Mesendoderm (in vitro differentiated cells): ENCODE measurements at regions not wholly inside any gene's neighbourhood (a gene's known extent, or its start where the extent isn't known, plus 50 kb on each side); places are given as distances from the start of the nearest gene placed in this dataset.
A peak's percentile ranks its signal among the peaks of the same experiment; 100 is the strongest.

Experiments used
- DNase-seq: peaks from one replicate; pipeline ENCODE4 v3.0.0; 2013
- H2AK5ac ChIP-seq: 2 replicates; pipeline ENCODE4 v1.6.1; 2013; ENCODE audit warnings: low read length, inconsistent platforms
- H2BK120ac ChIP-seq: 2 replicates; pipeline ENCODE4 v1.6.1; 2013; ENCODE audit warnings: low read depth, mild to moderate bottlenecking, low read length, moderate library complexity, mixed read lengths
- H2BK15ac ChIP-seq: replicated peaks from 2 replicates; pipeline ENCODE4 v1.6.1; 2013; ENCODE audit warnings: low read depth, mild to moderate bottlenecking, moderate library complexity
- H2BK5ac ChIP-seq: 2 replicates; pipeline ENCODE4 v1.6.1; 2013; ENCODE audit warnings: low read length, inconsistent platforms
- H3K18ac ChIP-seq: 2 replicates; pipeline ENCODE4 v1.6.1; 2013; ENCODE audit warnings: mild to moderate bottlenecking, low read length, mixed read lengths
- H3K23ac ChIP-seq: one replicate; pipeline ENCODE4 v1.6.1; 2013; ENCODE audit warnings: low read length
- H3K27ac ChIP-seq: 2 replicates; pipeline ENCODE4 v1.5.1; 2013; ENCODE audit warnings: low read depth, mild to moderate bottlenecking, inconsistent platforms, low read length, moderate library complexity
- H3K27me3 ChIP-seq: 2 replicates; pipeline ENCODE4 v1.6.1; 2013; ENCODE audit warnings: low read length, control low read depth, mild to moderate bottlenecking, inconsistent platforms; ENCODE audit not compliant: insufficient read depth, poor library complexity
- H3K36me3 ChIP-seq: 2 replicates; pipeline ENCODE4 v1.6.1; 2013; ENCODE audit warnings: low read length, inconsistent platforms; ENCODE audit not compliant: control insufficient read depth, insufficient read depth
- H3K4ac ChIP-seq: one replicate; pipeline ENCODE4 v1.6.1; 2013; ENCODE audit warnings: low read depth, mild to moderate bottlenecking, low read length, moderate library complexity
- H3K4me1 ChIP-seq: 2 replicates; pipeline ENCODE4 v1.6.1; 2013; ENCODE audit warnings: low read depth, low read length, inconsistent platforms; ENCODE audit not compliant: control insufficient read depth
- H3K4me2 ChIP-seq: 2 replicates; pipeline ENCODE4 v1.6.1; 2013; ENCODE audit warnings: low read length
- H3K4me3 ChIP-seq: 2 replicates; pipeline ENCODE4 v1.5.1; 2013; ENCODE audit warnings: mild to moderate bottlenecking, low read length
- H3K56ac ChIP-seq: one replicate; pipeline ENCODE4 v1.6.1; 2013; ENCODE audit warnings: low read length
- H3K79me1 ChIP-seq: 2 replicates; pipeline ENCODE4 v1.6.1; 2013; ENCODE audit warnings: low read length, inconsistent platforms
- H3K79me2 ChIP-seq: 2 replicates; pipeline ENCODE4 v1.6.1; 2013; ENCODE audit warnings: mild to moderate bottlenecking, low read length; ENCODE audit not compliant: control insufficient read depth, insufficient read depth
- H3K9ac ChIP-seq: 2 replicates; pipeline ENCODE4 v1.6.1; 2013; ENCODE audit warnings: low read length, inconsistent platforms
- H4K5ac ChIP-seq: one replicate; pipeline ENCODE4 v1.6.1; 2013; ENCODE audit warnings: low read length
- H4K8ac ChIP-seq: one replicate; pipeline ENCODE4 v1.6.1; 2013; ENCODE audit warnings: low read depth, mild to moderate bottlenecking, control low read depth, low read length, moderate library complexity
- WGBS: extraction: QIAGEN DNeasy Blood & Tissue Kit; methylation state at CpG from one replicate; pipeline ENCODE4 v1.1.7; 2013; ENCODE audit warnings: low lambda C conversion rate, missing lambda C conversion rate; ENCODE audit not compliant: insufficient coverage; ENCODE audit errors: extremely low coverage; 5-methylcytosine and 5-hydroxymethylcytosine counted together

- H2BK5ac ChIP-seq = no peak overlapping the region
- no peak overlapping the region for H4K8ac ChIP-seq
- no peaks in the 10 kb centered on the region for H3K79me1 ChIP-seq
- no peak overlapping the region for H3K4me2 ChIP-seq
- no peaks in the 10 kb centered on the region for H3K36me3 ChIP-seq
- H3K9ac ChIP-seq = no peak overlapping the region
- no peak overlapping the region for H3K56ac ChIP-seq
- H3K79me2 ChIP-seq = no peaks in the 10 kb centered on the region
- no peak overlapping the region for H2BK15ac ChIP-seq
- no peaks in the 10 kb centered on the region for H3K4me1 ChIP-seq
- H3K27ac ChIP-seq = no peak overlapping the region
- no CpG with 5 or more reads among the region's 5 CpGs for WGBS
- no peak overlapping the region for H3K4me3 ChIP-seq
- no peak overlapping the region for H3K4ac ChIP-seq
- no peak overlapping the region for H4K5ac ChIP-seq
- no peak overlapping the region for H3K23ac ChIP-seq
- no peak overlapping the region for H2AK5ac ChIP-seq
- H3K27me3 ChIP-seq = no peaks in the 10 kb centered on the region
- DNase-seq = peak; percentile 73
- H2BK120ac ChIP-seq = no peak overlapping the region
- no peak overlapping the region for H3K18ac ChIP-seq
Observed at GRCh38 chr13:73945871-73946270, 188.3 kb downstream of the KLF12 start.

- H3K4me3 ChIP-seq = no peak overlapping the region
- no peaks in the 10 kb centered on the region for H3K36me3 ChIP-seq
- no peak overlapping the region for H4K8ac ChIP-seq
- H3K4me1 ChIP-seq = no peaks in the 10 kb centered on the region
- no peak overlapping the region for H3K56ac ChIP-seq
- no peak overlapping the region for H3K27ac ChIP-seq
- no peaks in the 10 kb centered on the region for H3K79me1 ChIP-seq
- H2AK5ac ChIP-seq = no peak overlapping the region
- no CpG with 5 or more reads among the region's 3 CpGs for WGBS
- no peak overlapping the region for H4K5ac ChIP-seq
- DNase-seq = no peak
- H2BK5ac ChIP-seq = no peak overlapping the region
- H3K4me2 ChIP-seq = no peak overlapping the region
- no peak overlapping the region for H2BK15ac ChIP-seq
- no peak overlapping the region for H3K9ac ChIP-seq
- no peak overlapping the region for H3K4ac ChIP-seq
- H2BK120ac ChIP-seq = no peak overlapping the region
- H3K79me2 ChIP-seq = no peaks in the 10 kb centered on the region
- no peak overlapping the region for H3K23ac ChIP-seq
- H3K18ac ChIP-seq = no peak overlapping the region
- no peaks in the 10 kb centered on the region for H3K27me3 ChIP-seq
Observed at GRCh38 chr13:73945382-73945781, 188.8 kb downstream of the KLF12 start.

DNA sequence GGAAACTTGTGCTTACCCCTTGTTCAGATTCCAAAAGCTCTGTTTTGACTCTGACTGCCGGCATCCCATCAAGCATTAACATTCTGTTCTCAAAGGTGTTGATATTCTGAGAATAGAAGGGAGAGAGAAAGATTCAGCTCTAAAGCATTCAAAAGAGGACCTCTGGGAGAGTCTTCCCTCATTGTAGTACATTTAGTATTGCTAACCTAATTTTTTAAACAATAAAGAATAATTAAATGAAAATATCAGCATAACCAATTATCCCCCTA, 190.3 kb downstream of the KLF12 start:
- H2AK5ac ChIP-seq = no peak overlapping the region
- H3K79me2 ChIP-seq = no peaks in the 10 kb centered on the region
- H2BK120ac ChIP-seq = peak overlapping the region; percentile 12
- no peaks in the 10 kb centered on the region for H3K4me1 ChIP-seq
- no peaks in the 10 kb centered on the region for H3K36me3 ChIP-seq
- no peak overlapping the region for H3K18ac ChIP-seq
- no CpG with 5 or more reads among the region's 1 CpG for WGBS
- H3K9ac ChIP-seq = no peak overlapping the region
- no peak for DNase-seq
- no peak overlapping the region for H3K4ac ChIP-seq
- H3K56ac ChIP-seq = no peak overlapping the region
- H2BK5ac ChIP-seq = no peak overlapping the region
- H3K79me1 ChIP-seq = no peaks in the 10 kb centered on the region
- H3K27ac ChIP-seq = no peak overlapping the region
- H3K23ac ChIP-seq = no peak overlapping the region
- no peak overlapping the region for H2BK15ac ChIP-seq
- H3K4me2 ChIP-seq = no peak overlapping the region
- H4K5ac ChIP-seq = no peak overlapping the region
- no peak overlapping the region for H3K4me3 ChIP-seq
- no peaks in the 10 kb centered on the region for H3K27me3 ChIP-seq
- no peak overlapping the region for H4K8ac ChIP-seq

GRCh38 chr13:73943137-73943964, 190.9 kb downstream of the KLF12 start:
- no peak overlapping the region for H2BK5ac ChIP-seq
- no peak overlapping the region for H3K4ac ChIP-seq
- peak overlapping the region; percentile 12 for H2BK120ac ChIP-seq
- H4K8ac ChIP-seq = no peak overlapping the region
- no peaks in the 10 kb centered on the region for H3K79me2 ChIP-seq
- no peak overlapping the region for H2BK15ac ChIP-seq
- H3K4me3 ChIP-seq = no peak overlapping the region
- no peak overlapping the region for H3K27ac ChIP-seq
- no peaks in the 10 kb centered on the region for H3K27me3 ChIP-seq
- H3K23ac ChIP-seq = no peak overlapping the region
- H3K36me3 ChIP-seq = no peaks in the 10 kb centered on the region
- H3K56ac ChIP-seq = no peak overlapping the region
- H3K9ac ChIP-seq = no peak overlapping the region
- no peak for DNase-seq
- no CpG with 5 or more reads among the region's 4 CpGs for WGBS
- no peaks in the 10 kb centered on the region for H3K79me1 ChIP-seq
- H3K18ac ChIP-seq = no peak overlapping the region
- no peak overlapping the region for H4K5ac ChIP-seq
- peaks cover 4% of the 10 kb centered on the region for H3K4me1 ChIP-seq
- no peak overlapping the region for H3K4me2 ChIP-seq
- no peak overlapping the region for H2AK5ac ChIP-seq

GRCh38 chr13:73941752-73942151, 192.5 kb downstream of the KLF12 start:
- no peaks in the 10 kb centered on the region for H3K79me2 ChIP-seq
- no peaks in the 10 kb centered on the region for H3K27me3 ChIP-seq
- H4K5ac ChIP-seq = no peak overlapping the region
- H2BK15ac ChIP-seq = no peak overlapping the region
- H3K4ac ChIP-seq = no peak overlapping the region
- H2BK5ac ChIP-seq = no peak overlapping the region
- H3K36me3 ChIP-seq = no peaks in the 10 kb centered on the region
- H4K8ac ChIP-seq = no peak overlapping the region
- no peak overlapping the region for H3K4me3 ChIP-seq
- no peak for DNase-seq
- no peak overlapping the region for H2AK5ac ChIP-seq
- H3K9ac ChIP-seq = no peak overlapping the region
- H3K79me1 ChIP-seq = no peaks in the 10 kb centered on the region
- WGBS = no CpG with 5 or more reads among the region's 1 CpG
- no peak overlapping the region for H3K18ac ChIP-seq
- H3K4me2 ChIP-seq = no peak overlapping the region
- H3K27ac ChIP-seq = no peak overlapping the region
- H3K4me1 ChIP-seq = peaks cover 4% of the 10 kb centered on the region
- H2BK120ac ChIP-seq = no peak overlapping the region
- no peak overlapping the region for H3K56ac ChIP-seq
- no peak overlapping the region for H3K23ac ChIP-seq

DNA sequence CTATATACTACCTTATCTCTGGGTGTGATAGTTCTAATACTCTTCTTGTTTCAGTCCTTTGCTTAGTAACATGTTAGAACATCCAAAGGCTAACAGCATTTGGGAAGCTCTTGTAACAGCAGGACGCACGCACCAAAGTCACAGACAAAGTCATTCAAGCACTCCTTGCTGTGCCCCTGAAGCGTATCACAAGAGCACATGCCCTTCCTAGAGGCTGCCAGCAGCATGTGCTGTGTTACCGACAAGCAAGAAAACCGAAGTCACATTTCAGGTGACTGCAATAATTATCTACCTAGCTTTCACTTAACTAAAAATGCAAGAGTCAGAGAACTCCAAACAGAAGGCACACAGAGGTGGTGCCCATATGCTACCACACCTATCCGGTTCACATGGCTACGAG, 194.1 kb downstream of the KLF12 start:
- H3K36me3 ChIP-seq = no peaks in the 10 kb centered on the region
- H3K4me3 ChIP-seq = no peak overlapping the region
- no peak overlapping the region for H2BK15ac ChIP-seq
- no peaks in the 10 kb centered on the region for H3K79me2 ChIP-seq
- H3K18ac ChIP-seq = no peak overlapping the region
- no peaks in the 10 kb centered on the region for H3K79me1 ChIP-seq
- peak; percentile 29 for DNase-seq
- no peaks in the 10 kb centered on the region for H3K27me3 ChIP-seq
- H3K4ac ChIP-seq = no peak overlapping the region
- no peak overlapping the region for H3K9ac ChIP-seq
- no peak overlapping the region for H4K5ac ChIP-seq
- no peak overlapping the region for H3K23ac ChIP-seq
- no peak overlapping the region for H3K4me2 ChIP-seq
- H2BK120ac ChIP-seq = no peak overlapping the region
- H3K27ac ChIP-seq = no peak overlapping the region
- no peak overlapping the region for H2AK5ac ChIP-seq
- no peak overlapping the region for H4K8ac ChIP-seq
- H3K4me1 ChIP-seq = peaks cover 4% of the 10 kb centered on the region
- no peak overlapping the region for H3K56ac ChIP-seq
- no CpG with 5 or more reads among the region's 7 CpGs for WGBS
- H2BK5ac ChIP-seq = no peak overlapping the region
